Panc1 (cell line): ENCODE measurements at regions not wholly inside any gene's neighbourhood (a gene's known extent, or its start where the extent isn't known, plus 50 kb on each side); places are given as distances from the start of the nearest gene placed in this dataset.

Experiments
- ATAC-seq: fragments of 200-7000 bp; cut with Tn5 transposase; 2 replicates; pipeline ENCODE4 v1.9.1; 2020; ENCODE audit warnings: mild to moderate bottlenecking, moderate library complexity
- BruUV-seq: library from RNA; stranded (reverse); fragments of 400-500 nt; replicated peaks from 2 replicates; lab custom pipeline; 2021; lab: Mats Ljungman, UMichigan
- CTCF ChIA-PET: fragments of 300-600 bp; sonication (Branson Sonifier 250); formaldehyde crosslinking; loops from one replicate; lab custom pipeline; 2022; ENCODE audit warnings: antibody characterized with exemption; lab: Charles Lee
- POLR2A ChIA-PET: fragments of 300-600 bp; sonication (Branson Sonifier 250); formaldehyde crosslinking; loops from one replicate; lab custom pipeline; 2022; ENCODE audit warnings: antibody characterized with exemption; lab: Charles Lee
- DNase-seq: peaks from one replicate; pipeline ENCODE4 v3.0.0-alpha.2; 2010; ENCODE audit warnings: low read depth, low spot score
- H3K27ac ChIP-seq: 2 replicates; pipeline ENCODE4 v1.5.1; 2011; ENCODE audit warnings: mild to moderate bottlenecking, low read length, inconsistent platforms
- H3K27me3 ChIP-seq: fragments of 200-500 bp; sonication (Bioruptor generic); 2 replicates; pipeline ENCODE4 v1.6.0; 2014; ENCODE audit warnings: low read length, inconsistent platforms; ENCODE audit not compliant: control insufficient read depth, insufficient read depth
- H3K36me3 ChIP-seq: fragments of 200-500 bp; sonication (Bioruptor generic); 2 replicates; pipeline ENCODE4 v1.5.1; 2014; ENCODE audit warnings: inconsistent platforms, mild to moderate bottlenecking, low read length, moderate library complexity; ENCODE audit not compliant: control insufficient read depth, insufficient read depth
- H3K4me1 ChIP-seq: 2 replicates; pipeline ENCODE4 v1.5.1; 2011; ENCODE audit warnings: inconsistent platforms, mild to moderate bottlenecking, low read length, moderate library complexity; ENCODE audit not compliant: control insufficient read depth, insufficient read depth
- H3K4me3 ChIP-seq, 2 experiments: 2 replicates each; pipeline ENCODE4 v1.5.1; 2011 to 2012; ENCODE audit warnings: low read depth in 2 of 2, low read length in 2 of 2, mild to moderate bottlenecking in 2 of 2, inconsistent platforms in 1 of 2, moderate library complexity in 1 of 2
- H3K9me3 ChIP-seq: fragments of 200-500 bp; sonication (Bioruptor generic); 2 replicates; pipeline ENCODE4 v1.5.1; 2014; ENCODE audit warnings: low read depth, mild to moderate bottlenecking, inconsistent platforms, low read length, moderate library complexity; ENCODE audit not compliant: control insufficient read depth, insufficient read depth
- CTCF ChIP-seq: fragments of 450-650 bp; IDR thresholded peaks from 2 replicates; pipeline ENCODE4 v1.5.1; 2017; ENCODE audit warnings: mild to moderate bottlenecking
- POLR2AphosphoS5 ChIP-seq: IDR thresholded peaks from 2 replicates; pipeline ENCODE4 v1.6.1; 2012; ENCODE audit warnings: mild to moderate bottlenecking, low read depth, low read length, moderate library complexity
- REST ChIP-seq, 2 experiments: IDR thresholded peaks; 2 replicates each; pipeline ENCODE4 v1.6.1; 2011 to 2012; ENCODE audit warnings: low read depth in 2 of 2, control low read depth in 1 of 2, low read length in 1 of 2, mild to moderate bottlenecking in 1 of 2, moderate library complexity in 1 of 2; ENCODE audit not compliant: insufficient read depth in 1 of 2
- SIN3A ChIP-seq: IDR thresholded peaks from 2 replicates; pipeline ENCODE4 v1.6.1; 2012; ENCODE audit warnings: low read depth, mild to moderate bottlenecking, low read length, moderate library complexity, borderline replicate concordance; ENCODE audit not compliant: insufficient read depth
- TCF7L2 ChIP-seq: IDR thresholded peaks from 2 replicates; pipeline ENCODE4 v1.6.1; 2011; ENCODE audit warnings: mild to moderate bottlenecking, low read depth, low read length, inconsistent platforms
- in situ Hi-C: cut with HindIII; loops from 2 replicates; pipeline ENCODE4 v1.10.0; 2016; ENCODE audit warnings: low sequenced_read_pairs, low pct_unique_long_range_greater_than_20kb
- intact Hi-C: fragments of 100-400 bp; cut with micrococcal nuclease; formaldehyde crosslinking; loops from one replicate; pipeline ENCODE4 v1.10.0; 2022; ENCODE audit not compliant: unreplicated experiment

- Histone ChIP-seq H3K9me3 (peaks cover 7% of the 10 kb centered on the region; the same call in 1 of the 2 replicates), H3K4me1 (no peaks in the 10 kb centered on the region), H3K27ac (no peak overlapping the region), H3K36me3 (no peaks in the 10 kb centered on the region), H3K27me3 (peaks cover 9% of the 10 kb centered on the region), H3K4me3 (no peak overlapping the region)
- POLR2A ChIA-PET, result no interaction called here
- no peak for TF ChIP-seq POLR2AphosphoS5
- TF ChIP-seq TCF7L2, result no peak
- TF ChIP-seq SIN3A, result no peak
- TF ChIP-seq REST (IDR thresholded peaks at IDR 0.05; ENCODE audit: insufficient read depth in 1 of 2, low read depth in 2 of 2, low read length in 1 of 2), result no peak
- no peak for TF ChIP-seq CTCF
- no peak for ATAC-seq
- intact Hi-C loops (no loop called here), in situ Hi-C loops (no loop called here)
- no peak for DNase-seq
- CTCF ChIA-PET, result no interaction called here
- no TSS peak for BruUV-seq
Observed at GRCh38 chr10:124328477-124329220, 90.1 kb downstream of the OAT start.

- Histone ChIP-seq H3K27ac (no peak overlapping the region), H3K27me3 (peaks cover 6% of the 10 kb centered on the region), H3K4me1 (no peaks in the 10 kb centered on the region), H3K4me3 (no peak overlapping the region), H3K9me3 (no peaks in the 10 kb centered on the region), H3K36me3 (no peaks in the 10 kb centered on the region)
- ChIA-PET CTCF (no interaction called here), POLR2A (no interaction called here)
- no peak for TF ChIP-seq SIN3A
- TF ChIP-seq REST (IDR thresholded peaks at IDR 0.05; ENCODE audit: insufficient read depth in 1 of 2, low read depth in 2 of 2, low read length in 1 of 2), result no peak
- no peak for TF ChIP-seq TCF7L2
- TF ChIP-seq CTCF, result no peak
- no peak for TF ChIP-seq POLR2AphosphoS5
- no TSS peak for BruUV-seq
- intact Hi-C loops, result no loop called here
- DNase-seq (no peak), ATAC-seq (no peak)
- in situ Hi-C loops, result no loop called here
Observed at GRCh38 chr10:124325998-124326636, 92.6 kb downstream of the OAT start.
